ENCODE measurements at regions not wholly inside any gene's neighbourhood (a gene's known extent, or its start where the extent isn't known, plus 50 kb on each side); places are given as distances from the start of the nearest gene placed in this dataset.

DNA sequence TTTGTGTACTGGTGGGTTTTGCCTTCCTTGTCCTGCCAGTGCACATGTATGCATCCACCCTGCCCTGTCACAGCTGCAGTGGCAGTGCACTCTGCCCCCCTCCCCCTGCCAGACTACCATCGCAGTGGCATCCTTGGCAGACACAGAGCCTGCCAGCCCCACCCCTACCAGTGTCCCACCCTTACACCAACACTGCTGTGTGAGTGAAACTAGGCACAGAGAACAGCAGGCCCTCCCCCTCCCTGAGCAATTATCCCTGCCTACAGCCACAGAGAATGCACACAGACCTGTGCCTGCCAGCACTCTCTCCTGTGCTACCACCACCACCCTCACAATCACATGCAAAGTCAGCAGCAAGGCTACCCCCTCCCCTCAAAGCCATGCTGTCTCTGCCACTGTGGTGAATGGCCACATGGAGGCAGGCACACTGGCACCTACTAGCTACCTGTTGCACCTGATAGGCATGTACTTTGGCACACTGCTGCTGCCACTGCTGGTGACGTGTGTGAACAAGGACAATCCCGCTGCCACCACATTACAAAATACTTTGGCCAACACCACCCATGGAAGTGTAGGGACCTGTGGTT lies 239.8 kb downstream of the CALCRL start:
- Mint-ChIP-seq H3K27me3 (ENCODE audit: unreplicated experiment) (peaks cover 3% of the 10 kb centered on the region), H3K9me3 (ENCODE audit: unreplicated experiment) (peaks cover 13% of the 10 kb centered on the region), H3K27ac (ENCODE audit: unreplicated experiment) (no peak overlapping the region), H3K4me1 (ENCODE audit: low read depth, unreplicated experiment) (peaks cover 11% of the 10 kb centered on the region), H3K36me3 (ENCODE audit: unreplicated experiment) (peaks cover 11% of the 10 kb centered on the region), H3K4me3 (ENCODE audit: unreplicated experiment) (no peak overlapping the region)
- TF ChIP-seq, protein P1, sequence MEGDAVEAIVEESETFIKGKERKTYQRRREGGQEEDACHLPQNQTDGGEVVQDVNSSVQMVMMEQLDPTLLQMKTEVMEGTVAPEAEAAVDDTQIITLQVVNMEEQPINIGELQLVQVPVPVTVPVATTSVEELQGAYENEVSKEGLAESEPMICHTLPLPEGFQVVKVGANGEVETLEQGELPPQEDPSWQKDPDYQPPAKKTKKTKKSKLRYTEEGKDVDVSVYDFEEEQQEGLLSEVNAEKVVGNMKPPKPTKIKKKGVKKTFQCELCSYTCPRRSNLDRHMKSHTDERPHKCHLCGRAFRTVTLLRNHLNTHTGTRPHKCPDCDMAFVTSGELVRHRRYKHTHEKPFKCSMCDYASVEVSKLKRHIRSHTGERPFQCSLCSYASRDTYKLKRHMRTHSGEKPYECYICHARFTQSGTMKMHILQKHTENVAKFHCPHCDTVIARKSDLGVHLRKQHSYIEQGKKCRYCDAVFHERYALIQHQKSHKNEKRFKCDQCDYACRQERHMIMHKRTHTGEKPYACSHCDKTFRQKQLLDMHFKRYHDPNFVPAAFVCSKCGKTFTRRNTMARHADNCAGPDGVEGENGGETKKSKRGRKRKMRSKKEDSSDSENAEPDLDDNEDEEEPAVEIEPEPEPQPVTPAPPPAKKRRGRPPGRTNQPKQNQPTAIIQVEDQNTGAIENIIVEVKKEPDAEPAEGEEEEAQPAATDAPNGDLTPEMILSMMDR (IDR thresholded peaks at IDR 0.05; ENCODE audit: partially characterized antibody, unreplicated experiment): no peak
- no peak for DNase-seq

DNA sequence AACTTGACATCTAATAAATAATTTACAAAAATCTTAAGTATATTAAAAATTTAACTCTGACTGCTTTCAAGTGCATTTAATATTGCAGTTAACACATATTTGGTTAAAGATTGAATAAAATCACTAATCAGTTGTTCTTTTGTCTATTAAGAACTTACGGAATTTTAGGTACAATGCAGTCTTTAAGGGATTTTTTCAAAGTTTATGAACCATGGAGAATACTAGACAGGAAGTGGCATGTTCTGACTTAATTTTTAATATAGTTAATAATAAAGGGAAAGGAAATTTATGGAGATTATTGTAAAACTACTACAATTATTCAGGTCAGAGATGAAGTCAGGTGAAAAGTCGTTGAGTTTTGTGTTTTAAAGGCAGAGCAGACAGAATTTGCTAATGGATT lies 240.9 kb downstream of the CALCRL start:
- Mint-ChIP-seq H3K9me3 (ENCODE audit: unreplicated experiment) (peaks cover 8% of the 10 kb centered on the region), H3K4me1 (ENCODE audit: low read depth, unreplicated experiment) (peaks cover 5% of the 10 kb centered on the region), H3K27ac (ENCODE audit: unreplicated experiment) (no peak overlapping the region), H3K27me3 (ENCODE audit: unreplicated experiment) (no peaks in the 10 kb centered on the region), H3K36me3 (ENCODE audit: unreplicated experiment) (peaks cover 11% of the 10 kb centered on the region), H3K4me3 (ENCODE audit: unreplicated experiment) (no peak overlapping the region)
- TF ChIP-seq, protein P1 (IDR thresholded peaks at IDR 0.05; ENCODE audit: partially characterized antibody, unreplicated experiment): no peak
- DNase-seq: no peak

DNA sequence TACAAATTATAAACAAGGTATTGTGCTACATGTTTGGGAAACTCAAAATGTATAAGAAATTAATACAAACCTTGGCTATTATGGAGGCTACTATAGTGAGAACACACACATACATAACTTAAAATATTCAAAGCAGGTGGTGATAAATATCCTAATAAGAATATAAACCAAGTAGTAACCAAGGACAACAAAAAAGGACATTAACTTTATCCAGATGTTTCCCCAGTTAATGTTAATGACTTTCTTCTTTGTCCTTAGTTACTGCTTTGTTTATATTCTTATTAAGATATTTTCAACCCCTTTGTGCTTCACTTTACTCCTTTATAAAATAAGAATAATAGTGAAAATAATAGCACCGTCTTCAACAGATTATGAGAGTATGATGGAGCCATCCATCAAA lies 241.6 kb downstream of the CALCRL start:
- H3K27ac Mint-ChIP-seq (ENCODE audit: unreplicated experiment): no peak overlapping the region
- peaks cover 7% of the 10 kb centered on the region for H3K9me3 Mint-ChIP-seq (ENCODE audit: unreplicated experiment)
- TF ChIP-seq, protein P1 (IDR thresholded peaks at IDR 0.05; ENCODE audit: partially characterized antibody, unreplicated experiment): no peak
- H3K27me3 Mint-ChIP-seq (ENCODE audit: unreplicated experiment): no peaks in the 10 kb centered on the region
- DNase-seq: no peak
- H3K36me3 Mint-ChIP-seq (ENCODE audit: unreplicated experiment): peaks cover 6% of the 10 kb centered on the region
- peaks cover 2% of the 10 kb centered on the region for H3K4me1 Mint-ChIP-seq (ENCODE audit: low read depth, unreplicated experiment)
- H3K4me3 Mint-ChIP-seq (ENCODE audit: unreplicated experiment): no peak overlapping the region

DNA sequence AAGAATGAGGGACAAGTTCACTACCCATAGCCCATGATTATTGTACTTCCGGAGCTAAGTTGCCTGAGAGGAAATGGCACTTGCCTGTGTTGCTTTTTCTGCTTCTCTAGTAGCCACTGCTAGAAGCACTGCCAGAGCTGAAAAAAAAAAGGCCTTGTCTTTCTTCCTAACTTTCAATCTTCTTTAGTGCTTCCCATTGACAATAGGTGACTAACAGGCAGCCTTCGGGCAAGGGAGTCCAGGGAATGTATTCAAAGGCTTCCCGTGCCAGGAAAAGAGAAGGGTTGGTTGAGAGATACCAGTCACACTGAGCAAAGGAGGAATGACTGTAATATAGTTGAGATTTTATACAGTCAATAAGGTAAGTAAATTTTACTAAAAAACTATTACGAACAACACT lies 242.0 kb downstream of the CALCRL start:
- DNase-seq: no peak
- Mint-ChIP-seq H3K36me3 (ENCODE audit: unreplicated experiment) (peaks cover 2% of the 10 kb centered on the region), H3K27me3 (ENCODE audit: unreplicated experiment) (no peaks in the 10 kb centered on the region), H3K4me3 (ENCODE audit: unreplicated experiment) (no peak overlapping the region), H3K4me1 (ENCODE audit: low read depth, unreplicated experiment) (peaks cover under 1% of the 10 kb centered on the region), H3K9me3 (ENCODE audit: unreplicated experiment) (peaks cover 6% of the 10 kb centered on the region), H3K27ac (ENCODE audit: unreplicated experiment) (no peak overlapping the region)
- TF ChIP-seq, protein P1 (IDR thresholded peaks at IDR 0.05; ENCODE audit: partially characterized antibody, unreplicated experiment): no peak

DNA sequence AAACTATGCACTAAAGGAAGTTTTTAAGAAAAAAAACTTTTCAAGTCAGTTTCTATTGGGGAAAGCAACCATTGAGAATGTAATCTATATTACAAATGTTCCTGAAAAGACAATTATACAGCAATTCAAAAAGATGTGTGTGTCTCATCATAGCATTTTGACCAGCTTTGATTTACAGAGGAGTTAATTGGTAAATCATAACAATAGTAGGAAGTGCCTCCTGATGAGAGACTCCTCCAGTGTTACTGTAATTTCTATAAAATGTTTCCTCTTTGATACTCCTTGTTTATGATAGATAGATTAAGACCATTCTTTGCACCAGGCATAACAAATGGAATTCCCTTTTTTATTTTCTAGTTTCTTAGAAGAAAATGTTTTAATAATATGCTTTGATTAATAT lies 249.9 kb downstream of the CALCRL start:
- H3K4me1 Mint-ChIP-seq (ENCODE audit: low read depth, unreplicated experiment): no peaks in the 10 kb centered on the region
- no peak overlapping the region for H3K27ac Mint-ChIP-seq (ENCODE audit: unreplicated experiment)

More for the DNA sequence above, 249.9 kb downstream of the CALCRL start:
- TF ChIP-seq, protein P1 (IDR thresholded peaks at IDR 0.05; ENCODE audit: partially characterized antibody, unreplicated experiment): no peak
- Mint-ChIP-seq H3K27me3 (ENCODE audit: unreplicated experiment) (no peaks in the 10 kb centered on the region), H3K36me3 (ENCODE audit: unreplicated experiment) (no peaks in the 10 kb centered on the region), H3K9me3 (ENCODE audit: unreplicated experiment) (no peaks in the 10 kb centered on the region), H3K4me3 (ENCODE audit: unreplicated experiment) (no peak overlapping the region)
- DNase-seq: no peak
